ENCODE measurements at regions not wholly inside any gene's neighbourhood (a gene's known extent, or its start where the extent isn't known, plus 50 kb on each side); places are given as distances from the start of the nearest gene placed in this dataset.

GRCh38 chr10:63772491-63772890, 251.3 kb downstream of the REEP3 start:
- TF ChIP-seq, protein P1, sequence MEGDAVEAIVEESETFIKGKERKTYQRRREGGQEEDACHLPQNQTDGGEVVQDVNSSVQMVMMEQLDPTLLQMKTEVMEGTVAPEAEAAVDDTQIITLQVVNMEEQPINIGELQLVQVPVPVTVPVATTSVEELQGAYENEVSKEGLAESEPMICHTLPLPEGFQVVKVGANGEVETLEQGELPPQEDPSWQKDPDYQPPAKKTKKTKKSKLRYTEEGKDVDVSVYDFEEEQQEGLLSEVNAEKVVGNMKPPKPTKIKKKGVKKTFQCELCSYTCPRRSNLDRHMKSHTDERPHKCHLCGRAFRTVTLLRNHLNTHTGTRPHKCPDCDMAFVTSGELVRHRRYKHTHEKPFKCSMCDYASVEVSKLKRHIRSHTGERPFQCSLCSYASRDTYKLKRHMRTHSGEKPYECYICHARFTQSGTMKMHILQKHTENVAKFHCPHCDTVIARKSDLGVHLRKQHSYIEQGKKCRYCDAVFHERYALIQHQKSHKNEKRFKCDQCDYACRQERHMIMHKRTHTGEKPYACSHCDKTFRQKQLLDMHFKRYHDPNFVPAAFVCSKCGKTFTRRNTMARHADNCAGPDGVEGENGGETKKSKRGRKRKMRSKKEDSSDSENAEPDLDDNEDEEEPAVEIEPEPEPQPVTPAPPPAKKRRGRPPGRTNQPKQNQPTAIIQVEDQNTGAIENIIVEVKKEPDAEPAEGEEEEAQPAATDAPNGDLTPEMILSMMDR (IDR thresholded peaks at IDR 0.05), result no peak
- no peak for TF ChIP-seq POLR2A (IDR thresholded peaks at IDR 0.05)

All from Peyer's patch (tissue), 4 donors.